HepG2 (cell line): ENCODE measurements at regions not wholly inside any gene's neighbourhood (a gene's known extent, or its start where the extent isn't known, plus 50 kb on each side); places are given as distances from the start of the nearest gene placed in this dataset.

Source experiments
- ATAC-seq: fragments of 200-7000 bp; cut with Tn5 transposase; 3 replicates; pipeline ENCODE4 v1.9.1; 2020; ENCODE audit warnings: mild to moderate bottlenecking, moderate library complexity
- BruUV-seq: library from RNA; stranded (reverse); fragments of 400-500 nt; replicated peaks from 2 replicates; lab custom pipeline; 2021; lab: Mats Ljungman, UMichigan
- CTCF ChIA-PET: fragments of 300-600 bp; formaldehyde crosslinking; extraction: SDS; loops from one replicate; lab custom pipeline; 2021; ENCODE audit warnings: low total read pairs, inconsistent platforms, low intra/inter-chr PET ratio; lab: Yijun Ruan, JAX
- POLR2A ChIA-PET: fragments of 350-600 bp; sonication (Branson Sonifier 250); formaldehyde crosslinking; loops from one replicate; lab custom pipeline; 2020; ENCODE audit warnings: antibody characterized with exemption, inconsistent platforms; lab: Yijun Ruan, JAX
- DNase-seq: peaks from one replicate; pipeline ENCODE4 v3.0.0-alpha.2; 2015; ENCODE audit warnings: low spot score
- FAIRE-seq: peaks from 3 replicates; lab custom pipeline; 2011; peaks lifted over from hg19 to GRCh38; lab: Jason Lieb, UNC
- H2AFZ ChIP-seq: one replicate; pipeline ENCODE4 v1.6.1; 2011; ENCODE audit warnings: low read length, inconsistent platforms
- H3K27ac ChIP-seq: fragments of 300-600 bp; 3 replicates; pipeline ENCODE4 v1.8.0; 2011; ENCODE audit warnings: mixed run types, mild to moderate bottlenecking, mixed read lengths, low read length, inconsistent platforms; ENCODE audit not compliant: insufficient read depth; ENCODE audit errors: extremely low read length
- H3K27me3 ChIP-seq, 2 experiments: fragments of 200-600 bp in 1 of 2; 2 replicates in 1 of 2; 3 replicates in 1 of 2; pipeline versions ENCODE4 v1.6.0 to v1.8.0; 2011; ENCODE audit warnings: low read length in 2 of 2, mild to moderate bottlenecking in 2 of 2, moderate library complexity in 2 of 2, inconsistent platforms in 1 of 2; ENCODE audit not compliant: insufficient read depth in 2 of 2, control insufficient read depth in 1 of 2
- H3K36me3 ChIP-seq, 2 experiments: fragments of 200-600 bp in 1 of 2; replicated peaks in 1 of 2; 2 replicates in 1 of 2; 3 replicates in 1 of 2; pipeline versions ENCODE4 v1.5.1 to v1.8.0; 2011; ENCODE audit warnings: low read length in 2 of 2, inconsistent platforms in 1 of 2; ENCODE audit not compliant: insufficient read depth in 2 of 2, control insufficient read depth in 1 of 2
- H3K4me1 ChIP-seq: 2 replicates; pipeline ENCODE4 v1.5.1; 2012; ENCODE audit warnings: low read length, inconsistent platforms; ENCODE audit not compliant: insufficient read depth
- H3K4me2 ChIP-seq: 2 replicates; pipeline ENCODE4 v1.6.0; 2011; ENCODE audit warnings: low read depth, low read length, inconsistent platforms
- H3K4me3 ChIP-seq, 3 experiments: fragments of 200-600 bp in 1 of 3; sonication (generic), shearing (Covaris generic) in 1 of 3; replicated peaks in 1 of 3; 2 replicates each; pipeline ENCODE4 v1.5.1; 2011 to 2016; ENCODE audit warnings: low read length in 3 of 3, inconsistent platforms in 2 of 3, low read depth in 2 of 3, mild to moderate bottlenecking in 2 of 3, control low read depth in 1 of 3, mixed read lengths in 1 of 3; ENCODE audit not compliant: insufficient read depth in 1 of 3
- H3K79me2 ChIP-seq: one replicate; pipeline ENCODE4 v1.6.1; 2011; ENCODE audit warnings: low read length, inconsistent platforms; ENCODE audit not compliant: insufficient read depth
- H3K9ac ChIP-seq: 2 replicates; pipeline ENCODE4 v1.6.0; 2011; ENCODE audit warnings: mild to moderate bottlenecking, low read depth, low read length, inconsistent platforms; ENCODE audit not compliant: insufficient read depth
- H3K9me3 ChIP-seq: 2 replicates; pipeline ENCODE4 v1.5.1; 2012; ENCODE audit warnings: mild to moderate bottlenecking, low read length
- H4K20me1 ChIP-seq: 2 replicates; pipeline ENCODE4 v1.6.0; 2011; ENCODE audit warnings: inconsistent platforms, mild to moderate bottlenecking, low read length, moderate library complexity; ENCODE audit not compliant: insufficient read depth
- ISL2 ChIP-seq: sonication (generic); formaldehyde crosslinking; IDR thresholded peaks from 2 replicates; pipeline ENCODE4 v1.5.0; 2020; ENCODE audit warnings: missing genetic modification reagents
- WGBS: methylation state at CpG from one replicate; pipeline ENCODE4 v1.1.6; 2017; ENCODE audit warnings: low lambda C conversion rate; 5-methylcytosine and 5-hydroxymethylcytosine counted together
- in situ Hi-C: cut with HindIII; loops from 2 replicates; pipeline ENCODE4 v1.10.0; 2017; ENCODE audit warnings: low pct_unique_long_range_greater_than_20kb; ENCODE audit not compliant: extremely low pct_ligation_motif_present
- intact Hi-C: fragments of 100-400 bp; cut with micrococcal nuclease; formaldehyde crosslinking; loops from one replicate; pipeline ENCODE4 v1.10.0; 2022; ENCODE audit not compliant: unreplicated experiment
- TF ChIP-seq, protein P1 (sequence below): sonication (generic); formaldehyde crosslinking; IDR thresholded peaks from 2 replicates; pipeline ENCODE4 v1.5.1; 2020; ENCODE audit warnings: mild to moderate bottlenecking, missing genetic modification reagents, moderate library complexity
- TF ChIP-seq, protein P2 (sequence below): sonication (generic); formaldehyde crosslinking; IDR thresholded peaks from 2 replicates; pipeline ENCODE4 v1.4.0; 2020; ENCODE audit warnings: missing genetic modification reagents

DNA sequence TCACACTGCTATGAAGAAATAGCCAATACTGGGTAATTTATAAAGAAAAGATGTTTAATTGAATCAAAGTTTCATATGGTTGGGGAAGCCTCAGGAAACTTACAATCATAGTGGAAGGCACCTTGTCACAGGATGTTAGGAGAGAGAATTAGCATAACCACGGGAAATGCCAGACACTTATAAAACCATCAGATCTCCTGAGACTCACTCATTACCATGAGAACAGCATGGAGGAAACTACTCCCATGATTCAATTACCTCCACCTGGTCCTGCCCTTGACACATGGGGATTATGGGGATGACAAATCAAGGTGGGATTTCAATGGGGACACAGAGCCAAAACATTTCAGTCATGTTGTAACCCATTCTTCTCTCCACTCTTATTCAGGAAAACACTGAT is 472.9 kb upstream of the FSIP2 start:
- no peak for FAIRE-seq
- no peak for DNase-seq
- intact Hi-C loops, result no loop called here
- POLR2A ChIA-PET, result no interaction called here
- H3K79me2 ChIP-seq, result no peaks in the 10 kb centered on the region
- no peak overlapping the region for H2AFZ ChIP-seq
- no peak overlapping the region for H3K4me3 ChIP-seq
- WGBS, result 0% methylated on average over 1 of the region's 1 CpG
- TF ChIP-seq, protein P1, sequence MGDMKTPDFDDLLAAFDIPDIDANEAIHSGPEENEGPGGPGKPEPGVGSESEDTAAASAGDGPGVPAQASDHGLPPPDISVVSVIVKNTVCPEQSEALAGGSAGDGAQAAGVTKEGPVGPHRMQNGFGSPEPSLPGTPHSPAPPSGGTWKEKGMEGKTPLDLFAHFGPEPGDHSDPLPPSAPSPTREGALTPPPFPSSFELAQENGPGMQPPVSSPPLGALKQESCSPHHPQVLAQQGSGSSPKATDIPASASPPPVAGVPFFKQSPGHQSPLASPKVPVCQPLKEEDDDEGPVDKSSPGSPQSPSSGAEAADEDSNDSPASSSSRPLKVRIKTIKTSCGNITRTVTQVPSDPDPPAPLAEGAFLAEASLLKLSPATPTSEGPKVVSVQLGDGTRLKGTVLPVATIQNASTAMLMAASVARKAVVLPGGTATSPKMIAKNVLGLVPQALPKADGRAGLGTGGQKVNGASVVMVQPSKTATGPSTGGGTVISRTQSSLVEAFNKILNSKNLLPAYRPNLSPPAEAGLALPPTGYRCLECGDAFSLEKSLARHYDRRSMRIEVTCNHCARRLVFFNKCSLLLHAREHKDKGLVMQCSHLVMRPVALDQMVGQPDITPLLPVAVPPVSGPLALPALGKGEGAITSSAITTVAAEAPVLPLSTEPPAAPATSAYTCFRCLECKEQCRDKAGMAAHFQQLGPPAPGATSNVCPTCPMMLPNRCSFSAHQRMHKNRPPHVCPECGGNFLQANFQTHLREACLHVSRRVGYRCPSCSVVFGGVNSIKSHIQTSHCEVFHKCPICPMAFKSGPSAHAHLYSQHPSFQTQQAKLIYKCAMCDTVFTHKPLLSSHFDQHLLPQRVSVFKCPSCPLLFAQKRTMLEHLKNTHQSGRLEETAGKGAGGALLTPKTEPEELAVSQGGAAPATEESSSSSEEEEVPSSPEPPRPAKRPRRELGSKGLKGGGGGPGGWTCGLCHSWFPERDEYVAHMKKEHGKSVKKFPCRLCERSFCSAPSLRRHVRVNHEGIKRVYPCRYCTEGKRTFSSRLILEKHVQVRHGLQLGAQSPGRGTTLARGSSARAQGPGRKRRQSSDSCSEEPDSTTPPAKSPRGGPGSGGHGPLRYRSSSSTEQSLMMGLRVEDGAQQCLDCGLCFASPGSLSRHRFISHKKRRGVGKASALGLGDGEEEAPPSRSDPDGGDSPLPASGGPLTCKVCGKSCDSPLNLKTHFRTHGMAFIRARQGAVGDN (CRISPR knock-in tag), result no peak
- TF ChIP-seq, protein P2, sequence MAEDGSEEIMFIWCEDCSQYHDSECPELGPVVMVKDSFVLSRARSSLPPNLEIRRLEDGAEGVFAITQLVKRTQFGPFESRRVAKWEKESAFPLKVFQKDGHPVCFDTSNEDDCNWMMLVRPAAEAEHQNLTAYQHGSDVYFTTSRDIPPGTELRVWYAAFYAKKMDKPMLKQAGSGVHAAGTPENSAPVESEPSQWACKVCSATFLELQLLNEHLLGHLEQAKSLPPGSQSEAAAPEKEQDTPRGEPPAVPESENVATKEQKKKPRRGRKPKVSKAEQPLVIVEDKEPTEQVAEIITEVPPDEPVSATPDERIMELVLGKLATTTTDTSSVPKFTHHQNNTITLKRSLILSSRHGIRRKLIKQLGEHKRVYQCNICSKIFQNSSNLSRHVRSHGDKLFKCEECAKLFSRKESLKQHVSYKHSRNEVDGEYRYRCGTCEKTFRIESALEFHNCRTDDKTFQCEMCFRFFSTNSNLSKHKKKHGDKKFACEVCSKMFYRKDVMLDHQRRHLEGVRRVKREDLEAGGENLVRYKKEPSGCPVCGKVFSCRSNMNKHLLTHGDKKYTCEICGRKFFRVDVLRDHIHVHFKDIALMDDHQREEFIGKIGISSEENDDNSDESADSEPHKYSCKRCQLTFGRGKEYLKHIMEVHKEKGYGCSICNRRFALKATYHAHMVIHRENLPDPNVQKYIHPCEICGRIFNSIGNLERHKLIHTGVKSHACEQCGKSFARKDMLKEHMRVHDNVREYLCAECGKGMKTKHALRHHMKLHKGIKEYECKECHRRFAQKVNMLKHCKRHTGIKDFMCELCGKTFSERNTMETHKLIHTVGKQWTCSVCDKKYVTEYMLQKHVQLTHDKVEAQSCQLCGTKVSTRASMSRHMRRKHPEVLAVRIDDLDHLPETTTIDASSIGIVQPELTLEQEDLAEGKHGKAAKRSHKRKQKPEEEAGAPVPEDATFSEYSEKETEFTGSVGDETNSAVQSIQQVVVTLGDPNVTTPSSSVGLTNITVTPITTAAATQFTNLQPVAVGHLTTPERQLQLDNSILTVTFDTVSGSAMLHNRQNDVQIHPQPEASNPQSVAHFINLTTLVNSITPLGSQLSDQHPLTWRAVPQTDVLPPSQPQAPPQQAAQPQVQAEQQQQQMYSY (CRISPR knock-in tag), result no peak
- no peak for TF ChIP-seq ISL2
- H3K4me1 ChIP-seq, result no peaks in the 10 kb centered on the region
- in situ Hi-C loops, result no loop called here
- H3K27me3 ChIP-seq, result no peaks in the 10 kb centered on the region
- no peak overlapping the region for H3K4me2 ChIP-seq
- H3K36me3 ChIP-seq, result no peaks in the 10 kb centered on the region
- no TSS peak for BruUV-seq
- no peaks in the 10 kb centered on the region for H4K20me1 ChIP-seq
- no peak overlapping the region for H3K27ac ChIP-seq
- H3K9ac ChIP-seq, result no peak overlapping the region
- no peak for ATAC-seq
- H3K9me3 ChIP-seq, result no peaks in the 10 kb centered on the region
- CTCF ChIA-PET, result no interaction called here
